Amygdala (tissue), 56 donors: ENCODE measurements at regions not wholly inside any gene's neighbourhood (a gene's known extent, or its start where the extent isn't known, plus 50 kb on each side); places are given as distances from the start of the nearest gene placed in this dataset.
"Not testable (repeated sequence)": the region's sequence is repeated elsewhere in the genome, so short reads cannot be mapped to it uniquely, and the experiment has no call there.

Source experiments
- DNase-seq, 56 donors: peaks; one replicate each; lab custom pipeline; 2025; lab: John Stamatoyannopoulos, UW

DNA sequence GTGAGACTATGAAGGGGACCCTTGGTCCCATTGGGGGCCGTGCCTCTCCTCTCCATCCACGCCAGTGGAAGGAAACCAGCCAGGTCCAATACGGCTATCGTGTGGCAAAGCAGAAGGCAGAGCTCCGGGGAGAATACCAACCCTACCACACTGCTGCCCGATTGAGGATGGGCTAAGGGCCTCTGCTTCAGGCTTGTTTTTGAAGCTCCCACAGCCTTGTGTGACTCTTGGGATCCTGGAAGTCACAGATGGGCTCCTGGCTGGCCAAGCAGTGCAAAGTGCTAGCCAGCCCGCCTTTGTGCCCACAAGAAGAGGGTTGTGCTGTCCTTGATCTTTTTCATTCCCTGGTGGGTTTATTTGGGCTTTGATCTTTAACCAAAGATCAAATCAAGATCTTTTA is 70.6 kb upstream of the ID2 start:
- DNase-seq: no peak

DNA sequence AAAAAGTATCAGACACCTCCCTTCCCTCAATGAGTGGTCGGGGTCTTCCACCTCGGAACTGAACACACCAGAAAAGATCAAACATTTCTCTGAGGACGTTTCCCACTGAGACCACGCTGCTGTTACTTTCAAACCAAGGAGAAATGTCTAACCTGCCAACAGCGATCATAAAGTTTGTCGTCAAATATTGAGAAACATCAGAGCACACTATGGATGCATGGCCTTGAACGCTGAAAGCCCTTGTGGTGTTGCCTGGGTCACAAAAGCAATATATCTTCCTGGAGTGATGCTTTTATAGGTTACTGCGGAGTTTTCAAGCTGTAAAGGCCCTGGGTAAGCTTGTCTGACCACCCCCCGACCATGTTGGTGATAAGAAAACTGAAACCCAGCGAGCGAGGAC is 70.2 kb upstream of the ID2 start:
- no peak for DNase-seq

DNA sequence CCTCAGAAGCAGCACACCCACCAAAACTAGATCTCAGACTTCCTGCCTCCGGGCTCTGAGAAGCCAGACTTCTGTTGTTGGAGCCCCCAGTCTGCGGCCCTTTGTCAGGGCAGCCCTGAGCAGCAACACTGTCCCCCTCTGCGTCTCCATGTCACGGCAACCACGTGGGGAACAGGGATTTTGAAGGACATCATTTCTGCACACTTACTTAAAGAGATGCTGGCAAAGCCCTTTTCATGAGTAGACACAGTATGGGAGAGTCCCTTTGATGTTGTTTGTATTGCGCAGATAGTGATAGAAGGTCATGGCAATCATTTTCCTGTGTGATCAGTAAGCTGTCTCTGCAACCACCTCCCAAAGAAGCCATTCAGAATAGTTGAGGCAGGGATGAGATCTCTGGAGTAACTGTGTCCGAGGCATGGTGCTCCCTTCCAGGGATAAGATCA is 69.1 kb upstream of the ID2 start:
- DNase-seq: no peak

DNA sequence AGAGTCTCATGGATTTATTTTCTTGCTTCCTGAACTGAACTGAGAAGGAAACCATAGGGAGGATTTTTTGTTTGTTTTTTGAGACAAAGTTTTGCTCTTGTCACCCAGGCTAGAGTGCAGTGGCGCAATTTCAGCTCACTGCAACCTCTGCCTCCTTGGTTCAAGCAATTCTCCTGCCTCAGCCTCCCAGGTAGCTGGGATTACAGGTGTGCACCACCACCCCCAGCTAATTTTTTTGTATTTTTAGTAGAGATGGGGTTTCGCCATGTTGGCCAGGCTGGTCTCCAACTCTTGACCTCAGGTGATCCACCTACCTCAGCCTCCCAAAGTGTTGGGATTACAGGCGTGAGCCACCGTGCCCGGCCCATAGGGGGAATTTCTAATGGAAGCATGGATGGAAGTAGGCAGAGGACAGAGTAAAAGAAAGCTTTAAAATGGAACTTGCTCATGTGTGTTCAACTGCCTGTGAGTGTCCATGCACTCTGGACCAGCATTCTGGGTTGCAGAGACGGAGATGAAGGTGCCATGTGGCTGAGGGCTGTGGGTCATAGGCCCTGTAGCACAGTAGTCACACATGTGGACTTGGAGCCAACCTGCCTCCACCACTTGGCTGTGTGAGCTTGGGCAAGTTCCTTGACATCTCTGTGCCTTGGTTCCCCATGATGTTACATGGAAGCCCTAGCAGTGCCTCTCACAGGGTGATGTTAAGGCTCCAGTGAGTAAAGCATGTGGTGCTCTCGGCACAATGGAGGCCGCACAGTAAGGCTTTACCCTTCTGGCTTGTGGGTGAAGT is 68.5 kb upstream of the ID2 start:
- not testable (repeated sequence) for DNase-seq

- DNase-seq: no peak
Observed at GRCh38 chr2:8614646-8615045, 67.2 kb upstream of the ID2 start.

DNA sequence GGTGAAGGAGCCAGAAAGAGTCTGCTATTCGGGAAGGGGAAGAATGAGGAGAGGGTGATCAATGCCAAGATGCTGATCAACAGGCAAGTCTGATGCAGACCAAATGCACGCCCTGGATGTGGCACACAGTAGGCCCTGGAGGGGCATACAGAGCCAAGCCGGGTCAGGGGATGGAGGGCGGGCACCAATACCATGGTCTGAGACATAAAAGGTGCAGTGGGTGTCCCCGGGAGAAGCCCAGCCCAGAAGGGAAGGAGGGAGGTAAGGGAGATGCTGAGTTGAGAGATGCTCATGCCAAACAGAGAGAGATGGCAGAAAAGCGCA is 66.6 kb upstream of the ID2 start:
- DNase-seq: no peak

GRCh38 chr2:8615576-8616281 is 66.1 kb upstream of the ID2 start:
- no peak for DNase-seq

- no peak for DNase-seq
Observed at GRCh38 chr2:8617048-8617447, 64.8 kb upstream of the ID2 start.

GRCh38 chr2:8617590-8617989 is 64.3 kb upstream of the ID2 start:
- DNase-seq: no peak

GRCh38 chr2:8619071-8619470 is 62.8 kb upstream of the ID2 start:
- no peak for DNase-seq

DNA sequence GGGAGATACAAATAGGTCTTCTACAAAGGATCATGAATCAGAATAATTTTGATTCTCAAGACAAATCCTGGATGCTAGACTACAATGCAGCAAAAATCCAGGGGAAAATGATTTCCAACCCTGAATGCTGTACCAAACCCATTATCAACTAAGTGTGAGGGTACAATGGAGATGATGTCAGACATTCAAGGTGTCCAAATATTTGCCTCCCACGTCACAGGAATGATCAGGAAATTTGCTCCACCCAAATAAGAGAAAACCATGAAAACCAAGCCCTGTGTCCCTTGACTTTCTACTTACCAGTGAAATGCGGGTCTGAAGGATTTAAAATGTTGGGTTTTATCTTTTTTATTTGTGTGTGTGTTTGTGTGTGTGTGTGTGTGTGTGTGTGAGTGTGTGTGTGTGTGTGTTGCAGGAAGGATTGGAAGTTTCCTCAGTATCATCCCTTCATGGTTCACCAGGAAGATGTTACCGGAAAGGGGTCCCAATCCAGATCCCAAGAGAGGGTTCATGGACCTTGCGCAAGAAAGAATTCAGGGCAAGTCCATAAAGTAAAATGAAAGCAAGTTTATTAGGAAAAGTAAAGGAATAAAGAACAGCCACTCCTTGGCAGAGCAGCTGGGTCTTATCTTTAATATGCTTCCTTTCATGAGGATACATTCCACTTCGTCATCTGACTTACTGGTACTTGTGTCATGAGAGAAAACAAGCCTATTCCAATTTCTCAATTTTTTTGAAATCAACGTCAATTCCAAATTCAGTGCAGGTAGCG is 61.1 kb upstream of the ID2 start:
- DNase-seq: no peak

- no peak for DNase-seq
Observed at GRCh38 chr2:8622199-8622911, 59.5 kb upstream of the ID2 start.

DNA sequence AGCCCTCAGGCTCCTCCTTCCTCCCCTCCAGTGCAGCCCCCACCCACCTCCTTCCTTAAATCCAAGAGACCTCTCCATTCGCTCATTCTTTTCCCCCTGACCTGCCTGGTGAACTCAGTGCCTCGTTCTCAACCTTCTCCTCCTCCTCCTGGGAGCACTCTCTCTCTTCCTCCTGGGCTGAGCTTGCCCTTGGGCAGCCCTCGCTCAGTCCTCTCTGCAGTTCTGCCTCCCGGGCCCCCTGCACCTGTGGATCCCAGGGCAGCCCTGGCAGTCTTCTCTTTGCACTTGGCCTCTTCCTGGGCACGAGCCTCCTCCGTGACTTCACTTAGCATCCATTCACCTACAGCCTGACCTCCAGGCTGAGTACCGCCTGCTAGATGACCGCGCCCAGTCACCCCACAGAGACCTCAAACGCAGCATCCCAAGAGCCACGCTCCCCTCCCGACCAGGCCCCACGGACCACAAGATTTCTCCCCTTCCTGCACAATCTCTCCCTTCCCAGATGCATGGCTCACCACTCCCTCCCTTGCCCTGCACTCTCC is 58.9 kb upstream of the ID2 start:
- no peak for DNase-seq

GRCh38 chr2:8623576-8623957 is 58.3 kb upstream of the ID2 start:
- DNase-seq: no peak

DNA sequence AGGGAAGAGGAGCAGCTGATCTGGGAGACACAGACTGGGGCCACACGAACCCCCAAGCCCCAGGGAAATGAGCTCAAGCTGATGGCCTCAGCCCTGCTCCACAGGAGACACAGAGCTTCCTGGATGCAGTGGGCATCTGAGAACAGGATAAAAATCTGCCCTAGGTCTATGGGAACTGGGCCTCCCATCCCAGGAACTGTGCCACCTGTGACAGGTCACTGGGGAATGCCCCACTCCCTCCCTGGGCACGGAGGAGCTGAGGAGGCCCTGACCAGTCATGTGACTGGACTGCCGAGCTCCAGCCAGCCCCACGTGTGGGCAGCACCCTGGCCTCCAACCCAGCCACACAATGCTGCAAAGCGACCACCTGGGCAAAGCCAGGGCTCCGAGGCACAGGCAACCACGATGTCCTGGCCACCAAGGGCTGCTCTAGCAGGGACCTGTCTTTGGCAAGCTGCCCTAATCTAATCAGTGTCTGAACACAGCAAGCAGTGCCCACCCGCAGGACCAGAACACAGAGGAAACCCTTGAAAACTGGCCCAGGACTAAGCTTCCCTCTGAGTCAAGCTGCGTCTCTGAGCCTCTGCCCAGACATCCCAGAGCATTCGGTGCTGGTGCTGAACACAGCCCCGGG is 57.8 kb upstream of the ID2 start:
- DNase-seq: no peak

GRCh38 chr2:8624855-8625398 is 56.9 kb upstream of the ID2 start:
- DNase-seq: no peak

DNA sequence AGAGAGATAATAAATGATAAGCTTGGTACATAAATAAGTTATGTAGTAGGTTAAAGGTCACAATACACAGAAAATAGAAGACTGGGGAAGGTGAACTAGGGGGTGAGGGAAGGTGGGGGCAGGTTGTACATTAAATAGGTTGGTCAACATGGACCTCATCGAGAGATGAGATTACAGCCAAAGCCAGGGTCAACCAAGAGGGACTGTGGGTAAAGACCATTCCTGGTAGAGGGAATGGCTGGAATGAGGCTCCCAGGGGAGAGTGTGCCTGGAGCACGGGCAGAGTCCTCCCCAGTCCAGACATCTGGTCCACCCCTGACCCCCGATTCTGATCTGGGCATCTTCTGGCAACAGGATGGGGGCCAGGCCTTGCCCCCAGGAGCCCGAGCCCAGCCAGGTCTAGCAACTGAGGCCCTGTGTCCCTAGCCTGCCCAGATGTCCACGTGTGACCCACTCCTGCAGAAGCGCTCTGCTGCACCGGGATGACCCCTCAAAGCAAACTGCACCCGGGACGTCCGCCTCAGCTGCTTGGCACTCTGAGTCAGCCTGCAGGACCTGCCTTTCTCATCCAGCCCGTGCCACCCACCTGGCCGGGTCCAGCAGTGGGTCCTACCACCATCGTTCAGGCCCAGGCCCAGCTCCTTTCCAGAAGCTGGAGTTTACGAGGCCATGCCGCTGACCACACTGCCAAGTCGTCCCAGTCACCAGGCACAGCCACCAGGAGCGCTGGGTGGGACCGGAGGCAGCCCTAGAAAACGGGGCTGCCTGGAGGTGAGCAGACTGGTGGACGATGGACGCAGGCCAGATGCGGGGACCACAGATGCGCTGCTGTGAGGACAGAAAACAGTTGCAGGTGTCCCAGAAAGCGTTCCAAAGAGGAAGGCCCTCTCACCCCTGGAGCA is 56.2 kb upstream of the ID2 start:
- no peak for DNase-seq

DNA sequence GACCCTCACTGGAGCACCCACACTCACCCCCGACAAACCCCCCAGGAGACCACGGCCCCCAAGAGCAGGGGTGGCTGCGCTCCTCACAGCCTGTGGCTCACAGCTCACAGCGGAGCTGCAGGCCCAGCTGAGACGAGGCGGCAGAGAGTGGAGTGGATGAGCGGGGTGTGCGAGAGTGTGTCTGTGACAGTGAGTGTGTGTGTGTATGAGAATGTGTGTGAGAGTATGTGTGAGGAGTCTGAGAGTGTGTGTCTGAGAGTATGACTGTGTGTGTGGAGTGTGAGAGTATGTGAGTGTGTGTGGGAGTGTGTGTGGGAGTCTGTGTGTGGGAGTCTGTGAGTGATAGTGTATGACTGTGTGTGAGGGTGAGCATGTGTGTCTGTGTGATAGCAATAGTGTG is 55.3 kb upstream of the ID2 start:
- DNase-seq: no peak
